H1 (cell line): ENCODE measurements at regions not wholly inside any gene's neighbourhood (a gene's known extent, or its start where the extent isn't known, plus 50 kb on each side); places are given as distances from the start of the nearest gene placed in this dataset.

Source experiments
- CTCF ChIA-PET: fragments of 300-600 bp; sonication (Branson Sonifier 250); formaldehyde crosslinking; loops from one replicate; lab custom pipeline; 2021; ENCODE audit not compliant: partially characterized antibody; lab: Charles Lee
- POLR2A ChIA-PET: fragments of 300-600 bp; sonication (Branson Sonifier 250); formaldehyde crosslinking; loops from one replicate; lab custom pipeline; 2021; ENCODE audit warnings: inconsistent platforms; ENCODE audit not compliant: partially characterized antibody; lab: Charles Lee
- DNase-seq, 2 experiments: peaks; one replicate each; pipeline versions ENCODE4 v3.0.0 to v3.0.0-alpha.2; 2010 to 2022; ENCODE audit warnings: low spot score in 2 of 2, low read depth in 1 of 2, mixed read lengths in 1 of 2
- FAIRE-seq: peaks from 2 replicates; lab custom pipeline; 2011; peaks lifted over from hg19 to GRCh38; lab: Jason Lieb, UNC
- H2AFZ ChIP-seq: 2 replicates; pipeline ENCODE4 v1.8.1; 2012; ENCODE audit warnings: low read length, inconsistent platforms
- H2AK5ac ChIP-seq: 2 replicates; pipeline ENCODE4 v1.6.1; 2013; ENCODE audit warnings: low read depth, low read length
- H2BK120ac ChIP-seq: replicated peaks from 2 replicates; pipeline ENCODE3; 2013; ENCODE audit warnings: low read depth, low read length, inconsistent platforms
- H2BK12ac ChIP-seq: 2 replicates; pipeline ENCODE4 v1.6.1; 2013; ENCODE audit warnings: low read depth, low read length
- H2BK15ac ChIP-seq: 2 replicates; pipeline ENCODE4 v1.6.1; 2013; ENCODE audit warnings: low read length
- H2BK20ac ChIP-seq: 2 replicates; pipeline ENCODE4 v1.6.1; 2013; ENCODE audit warnings: low read length
- H2BK5ac ChIP-seq: 2 replicates; pipeline ENCODE4 v1.6.1; 2013; ENCODE audit warnings: low read depth, low read length
- H3K14ac ChIP-seq: 2 replicates; pipeline ENCODE4 v1.6.1; 2013; ENCODE audit warnings: inconsistent platforms; ENCODE audit not compliant: insufficient read length
- H3K18ac ChIP-seq: 2 replicates; pipeline ENCODE4 v1.6.1; 2013; ENCODE audit warnings: low read length; ENCODE audit errors: extremely low read depth
- H3K23ac ChIP-seq: 2 replicates; pipeline ENCODE4 v1.6.1; 2013; ENCODE audit warnings: inconsistent platforms; ENCODE audit not compliant: insufficient read length
- H3K23me2 ChIP-seq: 2 replicates; pipeline ENCODE4 v1.6.1; 2013; ENCODE audit warnings: low read depth, low read length
- H3K27ac ChIP-seq: 2 replicates; pipeline ENCODE4 v1.6.1; 2011; ENCODE audit warnings: low read depth, low read length, inconsistent platforms
- H3K27me3 ChIP-seq, 4 experiments: replicated peaks in 1 of 4; 1 replicate in 1 of 4; 2 replicates in 3 of 4; pipeline versions ENCODE4 v1.6.1 to v1.8.1; 2011 to 2013; ENCODE audit warnings: low read length in 3 of 4, mild to moderate bottlenecking in 3 of 4, inconsistent platforms in 2 of 4, mixed read lengths in 2 of 4, moderate library complexity in 1 of 4; ENCODE audit not compliant: control insufficient read depth in 3 of 4, insufficient read depth in 3 of 4; ENCODE audit errors: extremely low read depth in 1 of 4
- H3K36me3 ChIP-seq, 4 experiments: 2 replicates each; pipeline versions ENCODE4 v1.6.1 to v1.8.1; 2011 to 2013; ENCODE audit warnings: mild to moderate bottlenecking in 4 of 4, low read length in 3 of 4, moderate library complexity in 2 of 4, control low read depth in 1 of 4, inconsistent platforms in 1 of 4; ENCODE audit not compliant: insufficient read depth in 4 of 4, control insufficient read depth in 2 of 4
- H3K4ac ChIP-seq: replicated peaks from 2 replicates; pipeline ENCODE3; 2013; ENCODE audit warnings: low read length, low read depth, mixed read lengths, inconsistent platforms; ENCODE audit not compliant: insufficient read length
- H3K4me1 ChIP-seq, 4 experiments: replicated peaks in 1 of 4; 1 replicate in 1 of 4; 2 replicates in 3 of 4; pipeline versions ENCODE4 v1.6.1 to v1.8.1; 2011 to 2013; ENCODE audit warnings: low read length in 3 of 4, inconsistent platforms in 2 of 4, mixed read lengths in 1 of 4; ENCODE audit not compliant: insufficient read depth in 4 of 4, control insufficient read depth in 3 of 4
- H3K4me2 ChIP-seq, 2 experiments: 2 replicates each; pipeline versions ENCODE4 v1.6.1 to v1.8.1; 2011 to 2013; ENCODE audit warnings: low read depth in 2 of 2, low read length in 2 of 2, control low read depth in 1 of 2, inconsistent platforms in 1 of 2, mild to moderate bottlenecking in 1 of 2; ENCODE audit not compliant: insufficient read depth in 1 of 2
- H3K4me3 ChIP-seq, 4 experiments: fragments of 200-600, 300-600 bp in 1 of 4; sonication (generic), shearing (Covaris generic), sonication (Bioruptor Twin) in 1 of 4; 2 replicates each; pipeline versions ENCODE4 v1.5.1 to v1.8.1; 2011 to 2016; ENCODE audit warnings: low read length in 4 of 4, low read depth in 3 of 4, control low read depth in 2 of 4, inconsistent platforms in 2 of 4, mild to moderate bottlenecking in 2 of 4, mixed read lengths in 1 of 4, moderate library complexity in 1 of 4; ENCODE audit not compliant: insufficient read depth in 2 of 4; ENCODE audit errors: extremely low read depth in 1 of 4
- H3K56ac ChIP-seq: replicated peaks from 2 replicates; pipeline ENCODE3; 2013; ENCODE audit warnings: low read depth, mild to moderate bottlenecking, mixed read lengths, low read length, inconsistent platforms; ENCODE audit not compliant: insufficient read length
- H3K79me1 ChIP-seq: 2 replicates; pipeline ENCODE4 v1.6.1; 2013; ENCODE audit warnings: low read depth, low read length, control low read depth
- H3K79me2 ChIP-seq, 2 experiments: 2 replicates each; pipeline versions ENCODE4 v1.6.1 to v1.8.1; 2012 to 2013; ENCODE audit warnings: low read length in 2 of 2, mild to moderate bottlenecking in 2 of 2, inconsistent platforms in 1 of 2; ENCODE audit not compliant: insufficient read depth in 2 of 2, control insufficient read depth in 1 of 2
- H3K9ac ChIP-seq, 4 experiments: replicated peaks in 1 of 4; 1 replicate in 1 of 4; 2 replicates in 3 of 4; pipeline versions ENCODE4 v1.6.1 to v1.8.1; 2011 to 2013; ENCODE audit warnings: low read depth in 3 of 4, low read length in 3 of 4, control low read depth in 2 of 4, mild to moderate bottlenecking in 2 of 4, moderate library complexity in 2 of 4, inconsistent platforms in 1 of 4; ENCODE audit errors: extremely low read depth in 1 of 4
- H3K9me3 ChIP-seq, 2 experiments: 2 replicates each; pipeline versions ENCODE4 v1.6.1 to v1.8.1; 2012 to 2013; ENCODE audit warnings: mild to moderate bottlenecking in 2 of 2, moderate library complexity in 2 of 2, control low read depth in 1 of 2, inconsistent platforms in 1 of 2, low read depth in 1 of 2, low read length in 1 of 2, mixed read lengths in 1 of 2; ENCODE audit not compliant: insufficient read depth in 2 of 2
- H4K20me1 ChIP-seq, 2 experiments: replicated peaks in 1 of 2; 2 replicates each; pipeline versions ENCODE3 to v1.8.1; 2011 to 2013; ENCODE audit warnings: inconsistent platforms in 2 of 2, low read length in 2 of 2, mild to moderate bottlenecking in 1 of 2; ENCODE audit not compliant: insufficient read depth in 2 of 2, control insufficient read depth in 1 of 2
- H4K5ac ChIP-seq: 2 replicates; pipeline ENCODE4 v1.6.1; 2013; ENCODE audit warnings: low read length, low read depth, mixed read lengths, inconsistent platforms; ENCODE audit not compliant: insufficient read length
- H4K8ac ChIP-seq: 2 replicates; pipeline ENCODE4 v1.8.0; 2013; ENCODE audit warnings: mild to moderate bottlenecking, moderate library complexity, low read length, inconsistent platforms; ENCODE audit not compliant: insufficient read depth; ENCODE audit errors: extremely low read depth
- H4K91ac ChIP-seq: replicated peaks from 2 replicates; pipeline ENCODE3; 2013; ENCODE audit warnings: low read length, mixed read lengths, inconsistent platforms; ENCODE audit not compliant: insufficient read length
- CBX5 ChIP-seq: fragments of 300-800, 300-1000 bp; sonication (generic); IDR thresholded peaks from 2 replicates; pipeline ENCODE4 v1.7.1; 2016; ENCODE audit warnings: antibody characterized with exemption, low read length, low read depth
- CEBPB ChIP-seq: IDR thresholded peaks from 2 replicates; pipeline ENCODE4 v1.6.1; 2012; ENCODE audit warnings: low read depth, low read length
- CTBP2 ChIP-seq: IDR thresholded peaks from 2 replicates; pipeline ENCODE4 v1.7.0; 2011; ENCODE audit warnings: borderline replicate concordance, mild to moderate bottlenecking, moderate library complexity, mixed read lengths, low read length; ENCODE audit not compliant: insufficient read depth, insufficient read length
- EGR1 ChIP-seq: IDR thresholded peaks from 2 replicates; pipeline ENCODE4 v1.6.1; 2011; ENCODE audit warnings: low read depth, low read length, borderline replicate concordance
- HDAC2 ChIP-seq, 2 experiments: fragments of 300-600 bp in 1 of 2; sonication (generic) in 1 of 2; IDR thresholded peaks; 2 replicates each; pipeline ENCODE4 v1.6.1; 2011 to 2012; ENCODE audit warnings: low read depth in 2 of 2, low read length in 2 of 2, mild to moderate bottlenecking in 2 of 2, moderate library complexity in 2 of 2, borderline replicate concordance in 1 of 2, inconsistent platforms in 1 of 2
- KDM4A ChIP-seq: IDR thresholded peaks from one replicate; pipeline ENCODE4 v1.7.1; 2012; ENCODE audit warnings: low read depth, mild to moderate bottlenecking, moderate library complexity, low read length, inconsistent platforms; ENCODE audit not compliant: severe bottlenecking
- PHF8 ChIP-seq: fragments of 200-600 bp; sonication (generic); conservative IDR thresholded peaks from 2 replicates; pipeline ENCODE4 v1.7.1; 2012; ENCODE audit warnings: low read depth, mild to moderate bottlenecking, inconsistent platforms, low read length, moderate library complexity
- POLR2AphosphoS5 ChIP-seq: IDR thresholded peaks from 2 replicates; pipeline ENCODE4 v1.6.1; 2011; ENCODE audit warnings: low read depth, low read length
- SP2 ChIP-seq: IDR thresholded peaks from 2 replicates; pipeline ENCODE4 v1.6.1; 2012; ENCODE audit warnings: mild to moderate bottlenecking, low read length, inconsistent platforms
- TF ChIP-seq, protein P1 (sequence below): IDR thresholded peaks from 2 replicates; pipeline ENCODE4 v1.6.1; 2012; ENCODE audit warnings: inconsistent platforms

DNA sequence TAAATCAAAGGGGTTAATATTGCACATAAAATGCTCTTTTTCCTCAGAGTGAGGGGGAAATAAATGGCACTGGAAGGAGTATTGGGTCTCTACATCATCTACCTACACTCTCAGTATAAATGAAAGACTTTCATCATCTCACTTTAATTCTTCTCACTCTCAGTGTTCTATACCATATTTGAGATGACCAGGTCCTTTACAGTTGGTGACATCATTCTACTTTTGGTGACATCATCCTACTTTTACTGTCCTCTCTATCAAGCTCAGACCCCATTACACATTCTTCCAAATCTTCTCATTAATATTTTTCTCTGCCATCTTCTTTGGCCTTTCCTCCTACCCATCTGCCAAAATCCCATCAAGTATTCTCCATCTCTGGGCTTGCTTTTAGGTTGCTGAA is 74.6 kb upstream of the TMEM106B start:
- Histone ChIP-seq H2BK12ac (no peak overlapping the region), H3K79me2 (no peaks in the 10 kb centered on the region)

More for the DNA sequence above, 74.6 kb upstream of the TMEM106B start:
- Histone ChIP-seq H3K4me1 (no peaks in the 10 kb centered on the region), H3K9me3 (no peaks in the 10 kb centered on the region), H2AK5ac (no peak overlapping the region), H2BK20ac (no peak overlapping the region), H4K5ac (no peak overlapping the region), H3K36me3 (no peaks in the 10 kb centered on the region), H3K9ac (no peak overlapping the region), H4K20me1 (no peaks in the 10 kb centered on the region), H3K14ac (no peak overlapping the region), H3K4me3 (no peak overlapping the region), H3K18ac (no peak overlapping the region), H2BK15ac (no peak overlapping the region), H3K79me1 (no peaks in the 10 kb centered on the region), H3K56ac (no peak overlapping the region), H4K8ac (no peak overlapping the region), H4K91ac (no peak overlapping the region), H3K4ac (no peak overlapping the region), H3K27ac (no peak overlapping the region), H3K23ac (no peak overlapping the region), H3K4me2 (no peak overlapping the region), H3K23me2 (no peaks in the 10 kb centered on the region), H2BK120ac (no peak overlapping the region), H2BK5ac (no peak overlapping the region), H3K27me3 (no peaks in the 10 kb centered on the region), H2AFZ (no peak overlapping the region)
- TF ChIP-seq PHF8 (no peak), HDAC2 (IDR thresholded peaks at IDR 0.05; ENCODE audit: borderline replicate concordance in 1 of 2, low read depth in 2 of 2, low read length in 2 of 2) (no peak), CEBPB (no peak), CTBP2 (no peak), EGR1 (no peak), SP2 (no peak), POLR2AphosphoS5 (no peak), KDM4A (no peak), CBX5 (no peak)
- TF ChIP-seq, protein P1, sequence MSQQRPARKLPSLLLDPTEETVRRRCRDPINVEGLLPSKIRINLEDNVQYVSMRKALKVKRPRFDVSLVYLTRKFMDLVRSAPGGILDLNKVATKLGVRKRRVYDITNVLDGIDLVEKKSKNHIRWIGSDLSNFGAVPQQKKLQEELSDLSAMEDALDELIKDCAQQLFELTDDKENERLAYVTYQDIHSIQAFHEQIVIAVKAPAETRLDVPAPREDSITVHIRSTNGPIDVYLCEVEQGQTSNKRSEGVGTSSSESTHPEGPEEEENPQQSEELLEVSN, result no peak
- DNase-seq (no peak), FAIRE-seq (no peak)
- ChIA-PET CTCF (interaction anchor here (0.6 to 0.9 kb wide), 2 partner anchors 18 to 75 kb away, joined by 3 to 4 read pairs; partner anchors contain the start of gene TMEM106B), POLR2A (no interaction called here)
